ENCODE measurements at regions not wholly inside any gene's neighbourhood (a gene's known extent, or its start where the extent isn't known, plus 50 kb on each side); places are given as distances from the start of the nearest gene placed in this dataset.
"Not testable (repeated sequence)": the region's sequence is repeated elsewhere in the genome, so short reads cannot be mapped to it uniquely, and the experiment has no call there.

DNA sequence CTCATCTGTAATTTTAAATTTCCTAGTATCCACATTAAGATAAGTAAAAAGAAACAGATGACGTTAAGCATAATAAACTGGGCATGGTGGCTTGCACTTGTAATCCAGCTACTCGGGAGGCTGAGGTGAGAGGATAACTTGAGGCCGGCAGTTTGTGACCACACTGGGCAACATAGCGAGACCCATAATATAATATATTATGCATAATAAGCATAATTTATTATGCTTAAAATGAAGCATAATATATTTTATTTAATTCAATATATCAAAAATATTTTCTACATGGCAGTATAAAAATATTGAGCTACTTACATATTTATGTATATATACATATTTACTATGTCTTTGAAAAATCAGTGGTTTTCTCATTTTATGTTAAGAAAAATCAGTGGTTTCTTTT is 128.3 kb downstream of the GOSR1 start:
- TF ChIP-seq, protein P1, sequence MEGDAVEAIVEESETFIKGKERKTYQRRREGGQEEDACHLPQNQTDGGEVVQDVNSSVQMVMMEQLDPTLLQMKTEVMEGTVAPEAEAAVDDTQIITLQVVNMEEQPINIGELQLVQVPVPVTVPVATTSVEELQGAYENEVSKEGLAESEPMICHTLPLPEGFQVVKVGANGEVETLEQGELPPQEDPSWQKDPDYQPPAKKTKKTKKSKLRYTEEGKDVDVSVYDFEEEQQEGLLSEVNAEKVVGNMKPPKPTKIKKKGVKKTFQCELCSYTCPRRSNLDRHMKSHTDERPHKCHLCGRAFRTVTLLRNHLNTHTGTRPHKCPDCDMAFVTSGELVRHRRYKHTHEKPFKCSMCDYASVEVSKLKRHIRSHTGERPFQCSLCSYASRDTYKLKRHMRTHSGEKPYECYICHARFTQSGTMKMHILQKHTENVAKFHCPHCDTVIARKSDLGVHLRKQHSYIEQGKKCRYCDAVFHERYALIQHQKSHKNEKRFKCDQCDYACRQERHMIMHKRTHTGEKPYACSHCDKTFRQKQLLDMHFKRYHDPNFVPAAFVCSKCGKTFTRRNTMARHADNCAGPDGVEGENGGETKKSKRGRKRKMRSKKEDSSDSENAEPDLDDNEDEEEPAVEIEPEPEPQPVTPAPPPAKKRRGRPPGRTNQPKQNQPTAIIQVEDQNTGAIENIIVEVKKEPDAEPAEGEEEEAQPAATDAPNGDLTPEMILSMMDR (IDR thresholded peaks at IDR 0.05; ENCODE audit: low read depth, low read length): no peak

GRCh38 chr17:30605027-30605426 is 127.8 kb downstream of the GOSR1 start:
- TF ChIP-seq, protein P1 (IDR thresholded peaks at IDR 0.05; ENCODE audit: low read depth, low read length): no peak
- H3K4me3 ChIP-seq (replicated peaks in 1 of 2; ENCODE audit: low read depth in 2 of 2, low read length in 2 of 2): no peak overlapping the region
- no peak for DNase-seq (ENCODE audit: low read depth in 2 of 2)

More for the DNA sequence above, 128.3 kb downstream of the GOSR1 start:
- no peak for DNase-seq (ENCODE audit: low read depth in 2 of 2)
- H3K4me3 ChIP-seq (replicated peaks in 1 of 2; ENCODE audit: low read depth in 2 of 2, low read length in 2 of 2): no peak overlapping the region

- peak in 1 of 2 donors; percentile 18 for DNase-seq (ENCODE audit: low read depth in 2 of 2)
- peak overlapping the region in 1 of 2 donors; percentile 43 for H3K4me3 ChIP-seq (replicated peaks in 1 of 2; ENCODE audit: low read depth in 2 of 2, low read length in 2 of 2)
Observed at GRCh38 chr17:30602396-30602795, 125.2 kb downstream of the GOSR1 start.

GRCh38 chr17:30601984-30602383 is 124.8 kb downstream of the GOSR1 start:
- H3K4me3 ChIP-seq (replicated peaks in 1 of 2; ENCODE audit: low read depth in 2 of 2, low read length in 2 of 2): peak overlapping the region; percentile 14 to 43

GRCh38 chr17:30600830-30601494 is 123.8 kb downstream of the GOSR1 start:
- peak overlapping the region; percentile 71 to 82 for H3K4me3 ChIP-seq (replicated peaks in 1 of 2; ENCODE audit: low read depth in 2 of 2, low read length in 2 of 2)
- peak in 1 of 2 donors; percentile 29 for DNase-seq (ENCODE audit: low read depth in 2 of 2)
- TF ChIP-seq, protein P1 (IDR thresholded peaks at IDR 0.05; ENCODE audit: low read depth, low read length): no peak

More at GRCh38 chr17:30601984-30602383, 124.8 kb downstream of the GOSR1 start:
- not testable (repeated sequence) for DNase-seq (ENCODE audit: low read depth in 2 of 2)

DNA sequence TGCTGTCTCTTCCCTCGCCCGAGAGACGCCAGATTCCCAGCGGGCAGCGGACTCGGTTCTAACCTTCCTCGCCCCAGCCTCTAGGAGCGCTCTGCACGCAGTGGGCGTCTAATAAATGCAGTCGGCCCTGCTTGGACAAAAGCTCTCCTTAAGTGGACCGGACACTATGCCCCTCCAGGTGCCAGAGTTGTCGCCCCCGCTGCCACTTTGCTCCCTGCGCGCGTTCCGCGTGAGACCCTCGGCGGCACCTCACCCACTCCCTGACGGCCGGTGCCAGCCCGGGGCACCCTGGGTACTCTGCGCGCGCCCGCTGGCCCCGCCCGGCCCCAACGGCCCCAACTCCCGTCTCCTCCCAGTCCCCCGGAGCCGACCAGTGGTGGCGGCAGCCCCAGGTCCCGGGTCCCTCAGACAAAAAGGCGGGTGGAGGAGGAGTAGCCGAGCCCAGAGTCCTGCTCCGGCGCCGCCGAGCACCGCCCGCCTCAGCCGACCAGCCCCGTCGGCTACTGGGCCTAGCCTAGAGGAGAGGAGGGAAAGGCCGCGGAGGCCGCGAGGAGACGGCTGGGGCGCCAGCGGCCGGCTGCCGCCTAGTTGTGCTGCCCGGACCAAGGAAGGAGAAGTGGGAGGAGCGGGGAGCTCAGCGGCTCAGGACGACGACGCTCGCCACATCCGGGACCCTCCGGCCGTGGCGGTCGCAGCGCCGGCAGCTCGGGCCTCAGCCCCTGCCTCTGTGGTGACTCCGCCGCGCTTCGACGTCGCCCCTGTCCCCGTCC is 123.0 kb downstream of the GOSR1 start:
- TF ChIP-seq, protein P1 (IDR thresholded peaks at IDR 0.05; ENCODE audit: low read depth, low read length): peak; percentile 79
- peak; percentile 76 to 81 for DNase-seq (ENCODE audit: low read depth in 2 of 2)

DNA sequence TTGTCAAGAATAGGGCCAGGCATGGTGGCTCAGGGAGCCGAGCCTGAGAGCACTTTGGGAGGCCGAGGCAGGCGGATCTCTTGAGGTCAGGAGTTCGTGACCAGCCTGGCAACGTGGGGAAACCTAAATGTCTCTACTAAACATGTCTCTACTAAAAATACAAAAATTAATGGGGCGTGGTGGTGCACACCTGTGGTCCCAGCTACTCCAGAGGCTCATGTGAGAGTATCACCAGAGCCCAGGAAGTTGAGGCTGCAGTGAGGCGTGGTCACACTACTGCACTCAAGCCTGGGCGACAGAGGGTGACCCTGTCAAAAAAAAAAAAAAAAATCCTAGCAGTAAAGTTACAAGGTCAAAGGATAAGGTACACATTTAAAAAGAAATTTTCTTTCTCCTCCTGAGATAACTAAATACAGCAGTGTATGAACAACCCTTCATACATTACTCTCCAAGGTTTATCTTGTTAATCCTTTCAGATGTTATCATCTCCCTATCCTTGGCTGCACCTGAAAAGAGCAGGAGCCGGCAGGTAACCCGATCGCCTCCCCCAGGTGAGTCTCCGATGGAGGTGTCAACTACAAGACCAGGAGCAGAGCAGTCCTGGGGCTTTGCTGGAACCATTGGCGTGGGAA is 122.3 kb downstream of the GOSR1 start:
- H3K4me3 ChIP-seq (replicated peaks in 1 of 2; ENCODE audit: low read depth in 2 of 2, low read length in 2 of 2): peak overlapping the region; percentile 71 to 82
- DNase-seq (ENCODE audit: low read depth in 2 of 2): no peak
- TF ChIP-seq, protein P1 (IDR thresholded peaks at IDR 0.05; ENCODE audit: low read depth, low read length): no peak

More for the DNA sequence above, 123.0 kb downstream of the GOSR1 start:
- H3K4me3 ChIP-seq (replicated peaks in 1 of 2; ENCODE audit: low read depth in 2 of 2, low read length in 2 of 2): peak overlapping the region; percentile 71 to 82
